ENCODE measurements at regions not wholly inside any gene's neighbourhood (a gene's known extent, or its start where the extent isn't known, plus 50 kb on each side); places are given as distances from the start of the nearest gene placed in this dataset.
"Not testable (repeated sequence)": the region's sequence is repeated elsewhere in the genome, so short reads cannot be mapped to it uniquely, and the experiment has no call there.

DNA sequence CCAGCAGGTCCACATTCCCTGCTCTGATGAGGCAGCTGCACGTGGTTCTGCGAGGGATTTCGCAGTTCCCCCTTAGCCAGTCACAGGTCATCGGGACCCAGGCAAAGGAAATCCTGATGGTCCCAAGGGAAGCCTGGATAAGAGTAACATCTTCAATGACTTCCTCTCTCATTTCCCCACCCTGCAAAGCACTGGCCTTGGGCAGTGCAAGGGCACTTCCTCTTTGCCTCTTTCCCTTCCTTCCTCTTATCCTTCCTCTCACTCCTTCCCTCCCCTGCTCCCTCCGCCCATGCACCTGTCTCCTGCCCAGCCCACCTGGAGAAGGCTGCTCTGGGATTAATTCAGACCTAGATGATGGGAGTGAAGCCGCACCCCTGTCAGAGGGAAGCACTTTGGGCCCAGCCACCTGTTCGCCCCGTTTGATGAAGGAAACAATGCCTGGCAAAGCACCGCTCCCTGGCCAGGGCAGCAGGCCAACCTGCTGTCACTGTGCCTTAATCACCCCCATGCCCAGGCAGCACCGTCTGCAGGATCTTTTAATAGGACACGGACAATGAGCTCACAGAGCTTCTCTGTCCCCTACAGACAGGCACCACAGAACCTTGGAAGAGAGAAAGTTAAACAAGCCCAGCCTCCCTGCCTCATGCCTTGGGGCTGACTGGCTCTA, 113.5 kb upstream of the PABPC3 start:
- no peaks in the 10 kb centered on the region for H3K4me1 Mint-ChIP-seq
- DNase-seq (no peak), ATAC-seq (no peak)
- H3K4me3 Mint-ChIP-seq = no peak overlapping the region
- H3K36me3 Mint-ChIP-seq = no peaks in the 10 kb centered on the region
- no peaks in the 10 kb centered on the region for H3K9me3 Mint-ChIP-seq (ENCODE audit: low read depth)
- peaks cover 46% of the 10 kb centered on the region for H3K27me3 Mint-ChIP-seq
- CTCF ChIA-PET = interaction anchor here (1.0 to 1.5 kb wide), 2 partner anchors 12 to 16 kb away, joined by 3 to 4 read pairs; no protein-coding TSS in a partner anchor
- H3K27ac Mint-ChIP-seq = no peak overlapping the region

DNA sequence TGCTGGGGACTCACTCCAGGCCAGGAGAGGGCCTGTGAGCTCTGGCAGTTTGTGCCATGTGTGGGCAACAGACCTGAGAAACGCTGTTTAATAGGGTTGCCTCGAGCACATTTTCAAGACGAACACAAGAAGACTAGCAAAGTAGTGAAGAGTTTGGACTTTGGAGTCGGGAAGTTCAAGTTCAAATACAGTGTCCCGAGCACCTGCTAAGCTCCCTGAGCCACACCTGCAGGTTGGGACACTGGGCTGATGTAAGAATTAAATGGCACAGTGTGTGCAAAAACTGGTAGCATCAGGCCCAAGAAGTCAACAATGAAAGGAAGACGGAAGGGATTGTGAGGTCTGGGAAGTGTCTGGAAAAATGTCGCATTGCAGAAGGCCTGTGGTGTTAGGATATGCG, 112.8 kb upstream of the PABPC3 start:
- no peaks in the 10 kb centered on the region for H3K4me1 Mint-ChIP-seq
- H3K27ac Mint-ChIP-seq = no peak overlapping the region
- peaks cover 46% of the 10 kb centered on the region for H3K27me3 Mint-ChIP-seq
- no peak for ATAC-seq
- CTCF ChIA-PET = interaction anchor here (1.0 to 1.5 kb wide), 2 partner anchors 12 to 15 kb away, joined by 3 to 4 read pairs; no protein-coding TSS in a partner anchor
- H3K9me3 Mint-ChIP-seq (ENCODE audit: low read depth) = no peaks in the 10 kb centered on the region
- no peak for DNase-seq
- H3K4me3 Mint-ChIP-seq = no peak overlapping the region
- no peaks in the 10 kb centered on the region for H3K36me3 Mint-ChIP-seq

DNA sequence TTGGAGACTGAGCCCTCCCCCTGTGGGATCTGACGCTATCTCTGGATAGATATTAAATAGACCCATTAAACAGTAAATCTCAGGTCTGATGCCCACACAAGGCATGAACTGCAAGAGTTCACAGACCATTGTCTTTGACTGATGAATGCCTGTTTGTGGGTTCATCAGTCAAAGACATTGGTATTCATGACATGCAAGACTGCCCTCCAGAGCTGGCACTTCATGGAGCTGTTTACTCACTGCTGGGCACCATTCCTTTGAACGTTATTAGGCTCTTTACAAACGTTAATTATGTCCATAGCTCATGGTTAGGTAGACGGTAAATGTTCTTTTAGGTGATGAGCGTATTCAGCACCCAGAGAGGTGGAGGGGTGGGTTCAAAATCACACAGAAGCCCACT, 111.8 kb upstream of the PABPC3 start:
- ATAC-seq (no peak), DNase-seq (no peak)
- Mint-ChIP-seq H3K4me3 (no peak overlapping the region), H3K27ac (no peak overlapping the region), H3K36me3 (no peaks in the 10 kb centered on the region), H3K27me3 (peaks cover 52% of the 10 kb centered on the region), H3K9me3 (ENCODE audit: low read depth) (no peaks in the 10 kb centered on the region), H3K4me1 (peaks cover 4% of the 10 kb centered on the region)
- CTCF ChIA-PET = interaction anchor here (1.5 kb wide), 1 partner anchor 14 kb away, joined by 3 read pairs; no protein-coding TSS in a partner anchor

DNA sequence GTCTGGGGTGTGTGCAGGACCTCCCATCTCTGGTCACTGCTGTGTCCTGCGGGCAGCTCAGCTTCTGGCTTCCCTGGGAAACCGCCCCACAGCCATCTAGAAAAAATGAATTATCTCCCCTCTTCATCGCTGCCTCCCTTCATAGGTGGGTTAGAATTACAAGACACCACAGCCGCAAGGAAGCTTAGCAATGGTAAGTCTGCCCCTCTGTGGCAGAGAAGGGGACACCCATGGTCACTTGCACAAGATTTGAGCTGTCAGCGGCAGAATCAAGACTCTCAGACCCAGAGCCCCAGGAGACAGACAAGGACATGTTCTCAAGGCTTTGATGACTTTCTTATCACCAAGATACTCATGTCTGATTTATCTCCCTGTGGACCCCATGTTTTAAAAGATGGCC, 110.8 kb upstream of the PABPC3 start:
- H3K27ac Mint-ChIP-seq = peak overlapping the region; percentile 35
- H3K9me3 Mint-ChIP-seq (ENCODE audit: low read depth) = no peaks in the 10 kb centered on the region
- H3K27me3 Mint-ChIP-seq = peaks cover 51% of the 10 kb centered on the region

DNA sequence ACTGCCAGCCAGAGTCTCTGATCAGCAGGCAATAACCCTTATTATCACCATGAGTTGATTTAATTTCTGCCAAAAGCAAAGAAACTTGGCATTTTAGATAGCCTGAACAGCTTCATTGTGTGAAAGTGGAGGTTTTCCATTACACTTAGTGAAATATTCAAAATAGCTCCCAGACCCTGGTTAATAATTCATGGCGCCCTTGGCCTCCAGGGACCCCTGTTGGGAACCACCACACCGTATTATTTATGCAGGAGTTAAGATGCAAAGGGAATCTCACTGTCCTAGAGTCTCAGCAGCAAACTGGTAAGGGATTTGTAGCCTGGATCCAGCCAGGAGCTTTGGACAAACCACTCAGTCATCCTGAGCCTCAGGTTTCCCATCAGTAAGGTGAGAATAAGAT, 110.0 kb upstream of the PABPC3 start:
- Mint-ChIP-seq H3K4me1 (peaks cover 5% of the 10 kb centered on the region), H3K27me3 (peaks cover 48% of the 10 kb centered on the region), H3K27ac (no peak overlapping the region), H3K36me3 (no peaks in the 10 kb centered on the region), H3K4me3 (no peak overlapping the region), H3K9me3 (ENCODE audit: low read depth) (no peaks in the 10 kb centered on the region)
- no peak for DNase-seq
- ATAC-seq = no peak
- CTCF ChIA-PET = interaction anchor here (0.6 kb wide), 1 partner anchor 9 kb away, joined by 5 read pairs; no protein-coding TSS in a partner anchor

More for the DNA sequence above, 110.8 kb upstream of the PABPC3 start:
- Mint-ChIP-seq H3K36me3 (no peaks in the 10 kb centered on the region), H3K4me1 (peaks cover 5% of the 10 kb centered on the region), H3K4me3 (no peak overlapping the region)
- ATAC-seq = no peak
- DNase-seq = no peak
- CTCF ChIA-PET = no interaction called here

DNA sequence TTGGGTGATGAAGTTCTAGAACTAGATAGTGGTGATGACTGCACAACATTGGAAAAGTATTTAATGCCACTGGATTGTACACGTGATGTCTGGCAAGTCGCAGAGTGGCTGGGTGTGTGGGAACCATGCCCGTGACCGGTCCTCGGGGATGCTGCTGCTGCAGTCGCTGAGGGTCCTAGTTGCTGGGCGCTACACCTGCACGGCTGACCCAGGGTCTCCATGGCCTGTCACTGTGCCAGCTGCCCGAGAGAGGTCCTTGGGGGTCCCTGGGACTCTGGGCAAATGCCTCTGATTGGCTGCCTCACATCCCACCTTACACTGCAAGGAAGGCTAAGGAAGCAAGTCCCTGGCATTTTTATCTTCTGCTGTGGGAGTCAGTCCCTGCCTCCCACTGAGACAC, 109.1 kb upstream of the PABPC3 start:
- CTCF ChIA-PET = no interaction called here
- ATAC-seq = no peak

DNA sequence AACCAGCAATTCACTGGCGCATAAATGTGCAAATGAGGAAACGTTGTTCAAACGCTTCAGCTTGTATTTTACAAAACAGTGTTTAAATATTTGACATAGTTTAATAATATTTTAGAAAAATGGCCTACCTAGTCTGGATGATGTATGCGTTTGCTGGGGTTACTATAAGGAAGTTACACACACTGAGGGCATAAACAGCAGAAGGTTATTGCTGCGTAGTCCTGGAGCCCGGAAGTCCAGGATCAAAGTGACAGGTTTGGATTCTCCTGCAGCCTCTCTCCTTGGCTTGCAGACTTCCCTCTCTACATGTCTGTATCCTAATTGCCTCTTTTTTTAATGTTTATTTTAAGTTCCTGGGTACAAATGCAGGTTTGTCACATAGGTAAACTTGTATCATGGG, 106.0 kb upstream of the PABPC3 start:
- DNase-seq; H3K27ac Mint-ChIP-seq; H3K9me3 Mint-ChIP-seq (ENCODE audit: low read depth); H3K4me1 Mint-ChIP-seq; H3K36me3 Mint-ChIP-seq; H3K4me3 Mint-ChIP-seq; CTCF ChIA-PET; ATAC-seq: not testable (repeated sequence)
- H3K27me3 Mint-ChIP-seq = peaks cover 50% of the 10 kb centered on the region

More for the DNA sequence above, 109.1 kb upstream of the PABPC3 start:
- Mint-ChIP-seq H3K4me1 (peaks cover 5% of the 10 kb centered on the region), H3K9me3 (ENCODE audit: low read depth) (no peaks in the 10 kb centered on the region), H3K36me3 (no peaks in the 10 kb centered on the region), H3K27me3 (peaks cover 52% of the 10 kb centered on the region), H3K4me3 (no peak overlapping the region), H3K27ac (no peak overlapping the region)
- no peak for DNase-seq

DNA sequence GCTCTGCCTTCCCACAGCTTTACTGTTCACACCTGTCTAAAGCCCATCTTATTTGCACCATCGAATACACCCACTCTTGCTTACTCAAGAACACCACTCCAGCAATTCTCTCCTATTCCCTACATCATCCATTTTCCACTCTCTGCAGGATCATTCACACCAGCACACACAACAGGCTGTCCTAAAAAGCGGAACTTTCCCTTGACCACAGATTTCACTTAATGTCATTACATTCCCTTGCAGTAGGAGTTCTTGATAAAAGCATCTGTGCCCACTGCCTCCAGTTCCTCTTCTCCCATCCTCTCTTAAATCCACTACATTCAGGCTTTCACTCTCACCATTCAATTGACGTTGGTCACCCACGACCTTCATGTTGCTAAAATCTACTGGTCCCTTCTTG, 103.0 kb upstream of the PABPC3 start:
- CTCF ChIA-PET; H3K4me1 Mint-ChIP-seq; H3K36me3 Mint-ChIP-seq; H3K4me3 Mint-ChIP-seq; DNase-seq; H3K9me3 Mint-ChIP-seq (ENCODE audit: low read depth); H3K27ac Mint-ChIP-seq; ATAC-seq: not testable (repeated sequence)
- H3K27me3 Mint-ChIP-seq = peaks cover 37% of the 10 kb centered on the region

DNA sequence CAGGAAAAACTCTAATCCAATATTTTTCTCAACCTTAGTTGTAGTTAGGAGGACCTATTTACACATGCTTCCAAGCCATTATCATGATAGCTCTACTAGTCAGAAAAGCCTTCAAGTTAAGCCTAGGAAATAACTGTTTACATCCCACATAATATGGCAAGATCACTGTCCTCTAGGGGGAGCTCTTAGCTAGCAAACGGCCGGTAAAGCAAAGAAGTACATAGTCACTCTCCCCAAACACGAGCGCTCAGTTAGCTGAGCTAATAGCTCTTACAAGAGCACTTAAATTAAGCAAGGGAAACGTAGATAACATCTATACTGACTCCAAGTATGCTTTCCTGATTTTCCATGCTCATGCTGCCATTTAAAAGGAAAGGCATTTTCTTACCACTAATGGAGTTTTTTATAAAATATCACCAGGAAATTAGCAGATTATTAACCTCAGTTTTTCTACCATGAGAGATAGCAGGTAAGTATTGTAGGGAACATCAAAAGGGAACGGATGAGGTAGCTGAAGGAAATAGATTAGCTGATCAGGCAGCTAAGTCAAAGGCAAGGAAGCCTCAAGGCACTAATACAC, 100.6 kb upstream of the PABPC3 start:
- Mint-ChIP-seq H3K4me3 (no peak overlapping the region), H3K36me3 (no peaks in the 10 kb centered on the region), H3K4me1 (peaks cover 4% of the 10 kb centered on the region), H3K27ac (no peak overlapping the region), H3K27me3 (peaks cover 34% of the 10 kb centered on the region), H3K9me3 (ENCODE audit: low read depth) (no peaks in the 10 kb centered on the region)
- ATAC-seq = peak; percentile 86
- peak; percentile 76 for DNase-seq
- CTCF ChIA-PET = interaction anchor here (0.9 to 2.8 kb wide), 21 partner anchors 9 to 381 kb away, joined by 3 to 19 read pairs (median 4); no protein-coding TSS in a partner anchor

DNA sequence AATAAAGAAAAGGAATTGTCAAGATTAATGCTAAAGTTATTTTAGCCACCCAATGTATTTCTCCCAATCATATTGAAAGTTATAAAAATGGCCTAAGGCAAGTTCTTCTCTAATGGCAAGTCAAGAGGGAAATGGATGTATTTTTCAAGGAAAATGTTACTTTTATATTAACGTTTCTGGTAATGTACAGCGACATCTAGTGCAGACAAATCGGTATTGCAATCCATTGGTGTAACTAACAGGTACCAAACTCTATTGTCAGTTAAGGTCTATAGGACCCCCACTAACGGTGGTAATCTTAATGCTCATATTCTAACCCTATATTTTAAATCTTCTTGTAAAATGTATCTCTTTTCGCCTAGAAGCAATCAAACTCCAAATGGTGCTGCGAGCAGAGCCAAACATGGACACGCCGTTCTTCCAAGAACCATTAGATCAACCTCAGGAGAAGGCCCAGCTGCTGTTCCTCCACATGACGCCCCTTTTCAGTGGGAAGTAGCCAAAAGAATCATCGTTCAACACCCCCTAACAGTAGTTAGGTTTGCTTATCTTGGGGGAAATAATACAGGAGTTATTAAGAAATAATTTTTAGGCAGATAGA, 98.5 kb upstream of the PABPC3 start:
- Mint-ChIP-seq H3K36me3 (no peaks in the 10 kb centered on the region), H3K4me1 (peaks cover 9% of the 10 kb centered on the region), H3K27ac (no peak overlapping the region), H3K4me3 (no peak overlapping the region), H3K27me3 (peaks cover 40% of the 10 kb centered on the region), H3K9me3 (ENCODE audit: low read depth) (no peaks in the 10 kb centered on the region)
- CTCF ChIA-PET = interaction anchor here (1.2 to 1.4 kb wide), 2 partner anchors 14 to 117 kb away, joined by 3 to 4 read pairs; no protein-coding TSS in a partner anchor
- DNase-seq (no peak), ATAC-seq (no peak)

DNA sequence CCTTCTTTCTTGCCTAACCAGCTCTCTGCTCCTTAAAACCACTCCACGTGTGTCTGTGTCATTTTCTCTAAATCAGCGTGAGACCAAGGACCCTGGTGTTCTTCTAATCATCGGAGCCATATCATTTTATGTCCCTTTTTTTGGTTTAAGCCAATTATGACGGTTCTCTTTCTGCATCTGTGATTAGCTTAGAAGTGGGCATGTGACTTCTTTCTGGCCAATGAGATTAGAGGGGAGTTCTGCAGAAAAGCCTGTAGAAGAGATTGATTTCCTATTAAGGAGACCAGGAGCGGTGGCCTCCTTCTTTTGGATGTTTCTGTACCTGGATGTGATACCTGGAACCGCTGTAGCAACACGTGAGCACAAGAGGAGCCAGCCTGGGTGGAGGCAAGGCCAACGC, 97.5 kb upstream of the PABPC3 start:
- Mint-ChIP-seq H3K9me3 (ENCODE audit: low read depth) (no peaks in the 10 kb centered on the region), H3K36me3 (no peaks in the 10 kb centered on the region), H3K4me3 (no peak overlapping the region), H3K4me1 (peaks cover 9% of the 10 kb centered on the region), H3K27ac (no peak overlapping the region), H3K27me3 (peaks cover 46% of the 10 kb centered on the region)
- CTCF ChIA-PET = interaction anchor here (1.2 to 1.7 kb wide), 3 partner anchors 15 to 116 kb away, joined by 3 to 4 read pairs (median 3); no protein-coding TSS in a partner anchor
- ATAC-seq (no peak), DNase-seq (no peak)

DNA sequence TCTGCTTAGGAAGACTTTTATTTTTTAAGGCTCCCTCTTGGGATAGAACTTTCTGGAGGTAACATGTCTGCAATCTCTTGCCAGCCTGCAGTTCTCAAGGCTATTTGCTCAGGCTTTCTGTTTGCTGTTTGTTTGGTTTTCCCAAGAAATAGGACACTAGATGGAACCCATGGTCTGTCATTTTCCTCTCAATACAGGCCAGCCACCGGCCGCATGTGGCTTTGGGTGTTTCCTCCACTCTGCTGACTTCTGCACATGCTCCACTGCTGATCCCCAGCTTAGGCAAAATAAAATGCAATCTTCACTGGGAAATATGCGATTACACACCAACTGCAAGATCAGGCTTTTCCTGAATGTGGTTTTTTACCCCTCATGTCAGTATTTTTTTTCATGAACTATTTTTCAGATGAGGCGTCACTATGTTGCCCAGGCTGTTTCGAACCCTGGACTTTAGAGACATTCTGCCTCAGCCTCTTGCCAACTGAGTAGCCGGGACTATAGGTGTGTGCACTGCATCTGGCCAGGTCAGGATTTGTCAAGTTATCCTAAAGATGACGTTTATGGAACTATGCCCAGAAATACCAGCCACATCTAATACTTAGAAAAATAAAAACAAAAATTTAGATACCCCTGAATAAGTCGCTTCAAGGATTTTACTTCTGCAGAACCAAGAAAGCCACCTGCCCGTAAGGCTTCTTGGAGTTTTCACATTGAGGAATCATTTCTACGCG, 94.3 kb upstream of the PABPC3 start:
- no peak for DNase-seq
- Mint-ChIP-seq H3K9me3 (ENCODE audit: low read depth) (no peaks in the 10 kb centered on the region), H3K36me3 (no peaks in the 10 kb centered on the region), H3K4me3 (no peak overlapping the region), H3K4me1 (peaks cover 8% of the 10 kb centered on the region), H3K27ac (no peak overlapping the region), H3K27me3 (peaks cover 61% of the 10 kb centered on the region)
- ATAC-seq = no peak
- CTCF ChIA-PET = interaction anchor here (1.9 kb wide), 1 partner anchor 11 kb away, joined by 5 read pairs; no protein-coding TSS in a partner anchor

DNA sequence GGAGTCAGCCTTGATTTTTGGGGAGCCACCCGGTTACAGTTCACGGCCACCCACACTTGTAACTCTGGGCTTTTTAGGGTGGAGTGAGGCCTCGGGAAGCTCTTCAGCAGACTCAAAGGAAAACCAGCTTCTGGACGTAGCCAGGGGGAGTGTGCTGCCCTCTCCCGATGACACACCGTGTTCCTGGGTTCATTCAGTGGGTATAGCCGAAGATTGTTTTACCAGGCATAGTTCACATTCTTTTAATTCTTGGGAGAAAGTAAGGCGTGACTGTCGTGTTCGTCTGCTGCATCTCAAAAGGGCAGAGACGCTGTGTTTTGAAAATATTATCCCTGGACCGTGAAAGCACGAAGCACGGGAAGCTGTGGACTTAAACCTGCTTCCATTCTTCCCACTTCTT, 93.6 kb upstream of the PABPC3 start:
- not testable (repeated sequence) for ATAC-seq; H3K4me3 Mint-ChIP-seq; H3K4me1 Mint-ChIP-seq; H3K9me3 Mint-ChIP-seq (ENCODE audit: low read depth); H3K36me3 Mint-ChIP-seq; DNase-seq; H3K27ac Mint-ChIP-seq
- CTCF ChIA-PET = interaction anchor here (0.9 to 1.6 kb wide), 3 partner anchors 10 to 112 kb away, joined by 3 to 5 read pairs (median 3); no protein-coding TSS in a partner anchor
- peaks cover 63% of the 10 kb centered on the region for H3K27me3 Mint-ChIP-seq
